Retinal pigment epithelial cell (primary cell): ENCODE measurements at regions not wholly inside any gene's neighbourhood (a gene's known extent, or its start where the extent isn't known, plus 50 kb on each side); places are given as distances from the start of the nearest gene placed in this dataset.

Experiments
- DNase-seq: peaks from one replicate; pipeline ENCODE4 v3.0.0-alpha.2; 2010; ENCODE audit warnings: low read depth
- H3K4me3 ChIP-seq: 2 replicates; pipeline ENCODE4 v1.5.1; 2011; ENCODE audit warnings: mild to moderate bottlenecking, low read length, control low read depth, moderate library complexity
- CTCF ChIP-seq: conservative IDR thresholded peaks from 2 replicates; pipeline ENCODE4 v1.5.1; 2011; ENCODE audit warnings: low read depth, low read length, control low read depth, inconsistent platforms

- no peak for DNase-seq
- H3K4me3 ChIP-seq: no peak overlapping the region
- no peak for TF ChIP-seq CTCF
These were observed 64.9 kb upstream of the ELL2 start for GRCh38 chr5:96026406-96027041.

GRCh38 chr5:96024683-96025475 lies 63.2 kb upstream of the ELL2 start:
- DNase-seq: no peak
- no peak for TF ChIP-seq CTCF
- H3K4me3 ChIP-seq: no peak overlapping the region

- TF ChIP-seq CTCF: no peak
- DNase-seq: no peak
- no peak overlapping the region for H3K4me3 ChIP-seq
These were observed 61.9 kb upstream of the ELL2 start for GRCh38 chr5:96023518-96023917.

- no peak overlapping the region for H3K4me3 ChIP-seq
- TF ChIP-seq CTCF: no peak
- DNase-seq: no peak
These were observed 61.3 kb upstream of the ELL2 start for GRCh38 chr5:96022971-96023370.

- no peak overlapping the region for H3K4me3 ChIP-seq
- DNase-seq: peak; percentile 95
- TF ChIP-seq CTCF: no peak
These were observed 56.3 kb upstream of the ELL2 start for GRCh38 chr5:96017951-96018350.

- no peak for TF ChIP-seq CTCF
- no peak for DNase-seq
- H3K4me3 ChIP-seq: no peak overlapping the region
These were observed 54.6 kb upstream of the ELL2 start for GRCh38 chr5:96016216-96016615.

- DNase-seq: no peak
- no peak for TF ChIP-seq CTCF
- H3K4me3 ChIP-seq: no peak overlapping the region
These were observed 54.1 kb upstream of the ELL2 start for GRCh38 chr5:96015709-96016108.
